Vagina (tissue), 2 donors: ENCODE measurements at regions not wholly inside any gene's neighbourhood (a gene's known extent, or its start where the extent isn't known, plus 50 kb on each side); places are given as distances from the start of the nearest gene placed in this dataset.

ENCODE experiments used
- POLR2A ChIP-seq, 2 donors: fragments of 450-650 bp; IDR thresholded peaks; one replicate each; pipeline ENCODE4 v1.6.1; 2017; ENCODE audit warnings: antibody characterized with exemption in 2 of 2, mild to moderate bottlenecking in 2 of 2, moderate library complexity in 2 of 2
- POLR2AphosphoS5 ChIP-seq, 2 donors: sonication (generic); formaldehyde crosslinking; IDR thresholded peaks; one replicate each; pipeline ENCODE4 v1.9.0; 2017; ENCODE audit warnings: antibody characterized with exemption in 2 of 2, mild to moderate bottlenecking in 2 of 2, low read depth in 1 of 2; ENCODE audit not compliant: insufficient read depth in 1 of 2
- TF ChIP-seq, protein P1 (sequence below), 3 experiments: fragments of 450-650 bp in 2 of 3; fragments of 200-600 bp in 1 of 3; sonication (generic) in 1 of 3; IDR thresholded peaks; one replicate each; pipeline ENCODE4 v1.5.1; 2017 to 2019; ENCODE audit warnings: antibody characterized with exemption in 3 of 3, mild to moderate bottlenecking in 2 of 3, moderate library complexity in 2 of 3

DNA sequence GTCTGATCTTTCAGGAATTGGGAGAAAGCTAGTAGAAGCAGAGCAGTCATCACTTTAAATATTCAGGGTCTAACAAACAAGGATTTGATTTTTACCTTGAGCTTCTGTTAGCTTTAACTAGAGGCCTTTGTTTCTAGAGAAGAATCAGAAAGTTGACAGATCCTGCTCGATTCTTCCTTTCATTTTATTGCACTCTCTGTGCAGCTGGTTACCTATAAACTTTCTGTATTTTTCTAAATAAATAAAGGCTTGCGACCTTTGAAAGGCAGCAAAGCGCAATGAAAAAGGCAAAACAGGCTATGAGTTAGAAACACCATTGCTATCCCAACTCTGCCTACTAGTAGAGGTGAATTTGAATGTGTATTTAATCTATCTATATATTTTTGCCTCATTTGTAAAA lies 101.4 kb upstream of the NPY2R start:
- TF ChIP-seq, protein P1, sequence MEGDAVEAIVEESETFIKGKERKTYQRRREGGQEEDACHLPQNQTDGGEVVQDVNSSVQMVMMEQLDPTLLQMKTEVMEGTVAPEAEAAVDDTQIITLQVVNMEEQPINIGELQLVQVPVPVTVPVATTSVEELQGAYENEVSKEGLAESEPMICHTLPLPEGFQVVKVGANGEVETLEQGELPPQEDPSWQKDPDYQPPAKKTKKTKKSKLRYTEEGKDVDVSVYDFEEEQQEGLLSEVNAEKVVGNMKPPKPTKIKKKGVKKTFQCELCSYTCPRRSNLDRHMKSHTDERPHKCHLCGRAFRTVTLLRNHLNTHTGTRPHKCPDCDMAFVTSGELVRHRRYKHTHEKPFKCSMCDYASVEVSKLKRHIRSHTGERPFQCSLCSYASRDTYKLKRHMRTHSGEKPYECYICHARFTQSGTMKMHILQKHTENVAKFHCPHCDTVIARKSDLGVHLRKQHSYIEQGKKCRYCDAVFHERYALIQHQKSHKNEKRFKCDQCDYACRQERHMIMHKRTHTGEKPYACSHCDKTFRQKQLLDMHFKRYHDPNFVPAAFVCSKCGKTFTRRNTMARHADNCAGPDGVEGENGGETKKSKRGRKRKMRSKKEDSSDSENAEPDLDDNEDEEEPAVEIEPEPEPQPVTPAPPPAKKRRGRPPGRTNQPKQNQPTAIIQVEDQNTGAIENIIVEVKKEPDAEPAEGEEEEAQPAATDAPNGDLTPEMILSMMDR (IDR thresholded peaks at IDR 0.05) = no peak
- no peak for TF ChIP-seq POLR2AphosphoS5 (IDR thresholded peaks at IDR 0.05; ENCODE audit: insufficient read depth in 1 of 2, low read depth in 1 of 2)
- no peak for TF ChIP-seq POLR2A (IDR thresholded peaks at IDR 0.05)
